GM12878 (cell line): ENCODE measurements at regions not wholly inside any gene's neighbourhood (a gene's known extent, or its start where the extent isn't known, plus 50 kb on each side); places are given as distances from the start of the nearest gene placed in this dataset.

Experiments
- FOXM1 ChIP-seq: IDR thresholded peaks from 2 replicates; pipeline ENCODE4 v1.6.1; 2012; ENCODE audit warnings: low read depth, mild to moderate bottlenecking, inconsistent platforms, low read length, moderate library complexity
- HCFC1 ChIP-seq: fragments of 150-350 bp; IDR thresholded peaks from 2 replicates; pipeline ENCODE4 v1.6.1; 2014; ENCODE audit warnings: low read length
- SP1 ChIP-seq: IDR thresholded peaks from one replicate; pipeline ENCODE4 v1.6.1; 2011; ENCODE audit warnings: low read depth, low read length
- TAF1 ChIP-seq: IDR thresholded peaks from 2 replicates; pipeline ENCODE4 v1.6.1; 2011; ENCODE audit warnings: mild to moderate bottlenecking, low read depth, low read length, borderline replicate concordance
- TCF12 ChIP-seq: IDR thresholded peaks from 2 replicates; pipeline ENCODE4 v1.6.1; 2011; ENCODE audit warnings: low read depth, mild to moderate bottlenecking, low read length
- ZNF384 ChIP-seq: IDR thresholded peaks from 2 replicates; pipeline ENCODE4 v1.6.1; 2012; ENCODE audit warnings: low read depth, mild to moderate bottlenecking, low read length, improper control_type of control experiment, borderline replicate concordance
- TF ChIP-seq, protein P1 (sequence below), 3 experiments: IDR thresholded peaks in 2 of 3; conservative IDR thresholded peaks in 1 of 3; 2 replicates each; pipeline ENCODE4 v1.5.1; 2011; ENCODE audit warnings: low read depth in 3 of 3, low read length in 3 of 3, mild to moderate bottlenecking in 3 of 3, control low read depth in 2 of 3, moderate library complexity in 2 of 3, inconsistent platforms in 1 of 3, mixed read lengths in 1 of 3; ENCODE audit not compliant: control insufficient read depth in 2 of 3, insufficient read depth in 1 of 3; ENCODE audit errors: extremely low read depth in 1 of 3
- TF ChIP-seq, protein P2 (sequence below): IDR thresholded peaks from 2 replicates; pipeline ENCODE4 v1.6.1; 2012; ENCODE audit warnings: low read depth, low read length, improper control_type of control experiment

DNA sequence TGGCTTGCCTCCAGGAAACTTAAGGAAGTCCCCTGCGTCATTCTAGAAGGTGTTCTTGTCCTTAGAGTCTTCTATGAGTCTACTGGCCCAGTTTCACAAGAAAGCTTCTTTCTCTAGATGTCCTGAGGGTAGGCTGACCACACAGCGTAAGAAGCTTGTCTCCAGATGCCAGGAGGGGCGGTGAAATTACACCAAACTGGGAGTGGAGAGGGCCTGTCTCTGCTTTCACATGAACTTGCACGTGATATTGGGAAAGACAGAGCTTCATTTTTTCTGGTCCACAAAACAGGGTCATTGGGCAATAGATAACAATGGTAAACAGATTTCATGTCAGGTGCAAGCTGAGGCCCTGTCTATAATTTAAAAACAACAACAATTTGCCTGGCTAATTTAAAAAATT lies 85.7 kb upstream of the TBX3 start:
- TF ChIP-seq, protein P1, sequence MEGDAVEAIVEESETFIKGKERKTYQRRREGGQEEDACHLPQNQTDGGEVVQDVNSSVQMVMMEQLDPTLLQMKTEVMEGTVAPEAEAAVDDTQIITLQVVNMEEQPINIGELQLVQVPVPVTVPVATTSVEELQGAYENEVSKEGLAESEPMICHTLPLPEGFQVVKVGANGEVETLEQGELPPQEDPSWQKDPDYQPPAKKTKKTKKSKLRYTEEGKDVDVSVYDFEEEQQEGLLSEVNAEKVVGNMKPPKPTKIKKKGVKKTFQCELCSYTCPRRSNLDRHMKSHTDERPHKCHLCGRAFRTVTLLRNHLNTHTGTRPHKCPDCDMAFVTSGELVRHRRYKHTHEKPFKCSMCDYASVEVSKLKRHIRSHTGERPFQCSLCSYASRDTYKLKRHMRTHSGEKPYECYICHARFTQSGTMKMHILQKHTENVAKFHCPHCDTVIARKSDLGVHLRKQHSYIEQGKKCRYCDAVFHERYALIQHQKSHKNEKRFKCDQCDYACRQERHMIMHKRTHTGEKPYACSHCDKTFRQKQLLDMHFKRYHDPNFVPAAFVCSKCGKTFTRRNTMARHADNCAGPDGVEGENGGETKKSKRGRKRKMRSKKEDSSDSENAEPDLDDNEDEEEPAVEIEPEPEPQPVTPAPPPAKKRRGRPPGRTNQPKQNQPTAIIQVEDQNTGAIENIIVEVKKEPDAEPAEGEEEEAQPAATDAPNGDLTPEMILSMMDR (IDR thresholded peaks at IDR 0.05 in 2 of 3, conservative IDR thresholded peaks at IDR 0.05 in 1 of 3; ENCODE audit: control insufficient read depth in 2 of 3, extremely low read depth in 1 of 3, insufficient read depth in 1 of 3, low read depth in 3 of 3, low read length in 3 of 3) = no peak
- TF ChIP-seq, protein P2, sequence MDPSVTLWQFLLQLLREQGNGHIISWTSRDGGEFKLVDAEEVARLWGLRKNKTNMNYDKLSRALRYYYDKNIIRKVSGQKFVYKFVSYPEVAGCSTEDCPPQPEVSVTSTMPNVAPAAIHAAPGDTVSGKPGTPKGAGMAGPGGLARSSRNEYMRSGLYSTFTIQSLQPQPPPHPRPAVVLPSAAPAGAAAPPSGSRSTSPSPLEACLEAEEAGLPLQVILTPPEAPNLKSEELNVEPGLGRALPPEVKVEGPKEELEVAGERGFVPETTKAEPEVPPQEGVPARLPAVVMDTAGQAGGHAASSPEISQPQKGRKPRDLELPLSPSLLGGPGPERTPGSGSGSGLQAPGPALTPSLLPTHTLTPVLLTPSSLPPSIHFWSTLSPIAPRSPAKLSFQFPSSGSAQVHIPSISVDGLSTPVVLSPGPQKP = no peak
- TF ChIP-seq SP1 = no peak
- TF ChIP-seq TCF12 = no peak
- no peak for TF ChIP-seq ZNF384
- no peak for TF ChIP-seq FOXM1
- TF ChIP-seq TAF1 = no peak
- TF ChIP-seq HCFC1 = no peak
